ENCODE measurements at regions not wholly inside any gene's neighbourhood (a gene's known extent, or its start where the extent isn't known, plus 50 kb on each side); places are given as distances from the start of the nearest gene placed in this dataset.

GRCh38 chr5:8756498-8757084 lies 789.3 kb downstream of the SEMA5A start:
- TF ChIP-seq CTCF (conservative IDR thresholded peaks at IDR 0.05; ENCODE audit: low read depth, low read length), result peak; percentile 78
- DNase-seq (ENCODE audit: low read depth), result peak; percentile 69
- no peak overlapping the region for H3K4me3 ChIP-seq (ENCODE audit: low read depth, low read length)

- no peak overlapping the region for H3K4me3 ChIP-seq (ENCODE audit: low read depth, low read length)
- TF ChIP-seq CTCF (conservative IDR thresholded peaks at IDR 0.05; ENCODE audit: low read depth, low read length), result no peak
- peak; percentile 22 for DNase-seq (ENCODE audit: low read depth)
Observed at GRCh38 chr5:8765886-8766285, 780.0 kb downstream of the SEMA5A start.

GRCh38 chr5:8766448-8766847 lies 779.4 kb downstream of the SEMA5A start:
- no peak for DNase-seq (ENCODE audit: low read depth)
- no peak overlapping the region for H3K4me3 ChIP-seq (ENCODE audit: low read depth, low read length)
- TF ChIP-seq CTCF (conservative IDR thresholded peaks at IDR 0.05; ENCODE audit: low read depth, low read length), result no peak

- no peak for TF ChIP-seq CTCF (conservative IDR thresholded peaks at IDR 0.05; ENCODE audit: low read depth, low read length)
- DNase-seq (ENCODE audit: low read depth), result no peak
- H3K4me3 ChIP-seq (ENCODE audit: low read depth, low read length), result no peak overlapping the region
Observed at GRCh38 chr5:8767111-8767510, 778.8 kb downstream of the SEMA5A start.

- peak; percentile 5 for DNase-seq (ENCODE audit: low read depth)
- no peak for TF ChIP-seq CTCF (conservative IDR thresholded peaks at IDR 0.05; ENCODE audit: low read depth, low read length)
Observed at GRCh38 chr5:8767746-8768145, 778.1 kb downstream of the SEMA5A start.

GRCh38 chr5:8769631-8770030 lies 776.2 kb downstream of the SEMA5A start:
- H3K4me3 ChIP-seq (ENCODE audit: low read depth, low read length), result no peak overlapping the region
- TF ChIP-seq CTCF (conservative IDR thresholded peaks at IDR 0.05; ENCODE audit: low read depth, low read length), result no peak
- DNase-seq (ENCODE audit: low read depth), result no peak

More at GRCh38 chr5:8767746-8768145, 778.1 kb downstream of the SEMA5A start:
- H3K4me3 ChIP-seq (ENCODE audit: low read depth, low read length), result no peak overlapping the region

- no peak overlapping the region for H3K4me3 ChIP-seq (ENCODE audit: low read depth, low read length)
- DNase-seq (ENCODE audit: low read depth), result peak; percentile 13
- no peak for TF ChIP-seq CTCF (conservative IDR thresholded peaks at IDR 0.05; ENCODE audit: low read depth, low read length)
Observed at GRCh38 chr5:8770431-8770830, 775.4 kb downstream of the SEMA5A start.

Data from choroid plexus epithelial cell (primary cell).